GM23338 (cell line): ENCODE measurements at regions not wholly inside any gene's neighbourhood (a gene's known extent, or its start where the extent isn't known, plus 50 kb on each side); places are given as distances from the start of the nearest gene placed in this dataset.

ENCODE experiments used
- CREB1 ChIP-seq: fragments of 250-450 bp; sonication (Bioruptor Pico); IDR thresholded peaks from 2 replicates; pipeline ENCODE4 v1.5.0; 2020; ENCODE audit warnings: low read depth, mild to moderate bottlenecking, moderate library complexity
- CTCF ChIP-seq, 2 experiments: fragments of 200-600 bp in 1 of 2; sonication (generic) in 1 of 2; conservative IDR thresholded peaks; 2 replicates each; pipeline versions ENCODE4 v1.5.1 to v1.6.1; 2016 to 2017; ENCODE audit warnings: antibody characterized with exemption in 2 of 2, low read depth in 2 of 2, mild to moderate bottlenecking in 2 of 2, moderate library complexity in 1 of 2
- EZH2 ChIP-seq: fragments of 200-600 bp; sonication (generic); IDR thresholded peaks from one replicate; pipeline ENCODE4 v1.8.0; 2017; ENCODE audit warnings: antibody characterized with exemption, mild to moderate bottlenecking, low read depth; ENCODE audit not compliant: unreplicated experiment
- EZH2phosphoT487 ChIP-seq: fragments of 200-600 bp; sonication (generic); IDR thresholded peaks from one replicate; pipeline ENCODE4 v1.8.1; 2018; ENCODE audit warnings: antibody characterized with exemption; ENCODE audit not compliant: unreplicated experiment
- JUNB ChIP-seq: IDR thresholded peaks from one replicate; pipeline ENCODE4 v1.6.1; 2016; ENCODE audit warnings: antibody characterized with exemption; ENCODE audit not compliant: unreplicated experiment
- NANOG ChIP-seq: IDR thresholded peaks from 2 replicates; pipeline ENCODE4 v1.6.1; 2016; ENCODE audit warnings: antibody characterized with exemption, borderline replicate concordance
- POLR2AphosphoS5 ChIP-seq: IDR thresholded peaks from 2 replicates; pipeline ENCODE4 v1.6.1; 2016; ENCODE audit warnings: antibody characterized with exemption, low read depth
- STAT1 ChIP-seq: IDR thresholded peaks from one replicate; pipeline ENCODE4 v1.6.1; 2016; ENCODE audit warnings: antibody characterized with exemption; ENCODE audit not compliant: unreplicated experiment
- ZNF331 ChIP-seq: fragments of 250-450 bp; sonication (Bioruptor Pico); IDR thresholded peaks from 2 replicates; pipeline ENCODE4 v1.5.0; 2020; ENCODE audit warnings: low read depth, mild to moderate bottlenecking, moderate library complexity
- TF ChIP-seq, protein P1 (sequence below): IDR thresholded peaks from one replicate; pipeline ENCODE4 v1.6.1; 2018; ENCODE audit warnings: antibody characterized with exemption; ENCODE audit not compliant: unreplicated experiment
- TF ChIP-seq, protein P2 (sequence below): IDR thresholded peaks from 2 replicates; pipeline ENCODE4 v1.6.1; 2016; ENCODE audit warnings: antibody characterized with exemption

- TF ChIP-seq CTCF (conservative IDR thresholded peaks at IDR 0.05; ENCODE audit: low read depth in 2 of 2): no peak
- no peak for TF ChIP-seq EZH2
- TF ChIP-seq, protein P1, sequence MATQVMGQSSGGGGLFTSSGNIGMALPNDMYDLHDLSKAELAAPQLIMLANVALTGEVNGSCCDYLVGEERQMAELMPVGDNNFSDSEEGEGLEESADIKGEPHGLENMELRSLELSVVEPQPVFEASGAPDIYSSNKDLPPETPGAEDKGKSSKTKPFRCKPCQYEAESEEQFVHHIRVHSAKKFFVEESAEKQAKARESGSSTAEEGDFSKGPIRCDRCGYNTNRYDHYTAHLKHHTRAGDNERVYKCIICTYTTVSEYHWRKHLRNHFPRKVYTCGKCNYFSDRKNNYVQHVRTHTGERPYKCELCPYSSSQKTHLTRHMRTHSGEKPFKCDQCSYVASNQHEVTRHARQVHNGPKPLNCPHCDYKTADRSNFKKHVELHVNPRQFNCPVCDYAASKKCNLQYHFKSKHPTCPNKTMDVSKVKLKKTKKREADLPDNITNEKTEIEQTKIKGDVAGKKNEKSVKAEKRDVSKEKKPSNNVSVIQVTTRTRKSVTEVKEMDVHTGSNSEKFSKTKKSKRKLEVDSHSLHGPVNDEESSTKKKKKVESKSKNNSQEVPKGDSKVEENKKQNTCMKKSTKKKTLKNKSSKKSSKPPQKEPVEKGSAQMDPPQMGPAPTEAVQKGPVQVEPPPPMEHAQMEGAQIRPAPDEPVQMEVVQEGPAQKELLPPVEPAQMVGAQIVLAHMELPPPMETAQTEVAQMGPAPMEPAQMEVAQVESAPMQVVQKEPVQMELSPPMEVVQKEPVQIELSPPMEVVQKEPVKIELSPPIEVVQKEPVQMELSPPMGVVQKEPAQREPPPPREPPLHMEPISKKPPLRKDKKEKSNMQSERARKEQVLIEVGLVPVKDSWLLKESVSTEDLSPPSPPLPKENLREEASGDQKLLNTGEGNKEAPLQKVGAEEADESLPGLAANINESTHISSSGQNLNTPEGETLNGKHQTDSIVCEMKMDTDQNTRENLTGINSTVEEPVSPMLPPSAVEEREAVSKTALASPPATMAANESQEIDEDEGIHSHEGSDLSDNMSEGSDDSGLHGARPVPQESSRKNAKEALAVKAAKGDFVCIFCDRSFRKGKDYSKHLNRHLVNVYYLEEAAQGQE: no peak
- TF ChIP-seq JUNB: no peak
- no peak for TF ChIP-seq POLR2AphosphoS5
- TF ChIP-seq CREB1 (CRISPR knock-in tag): no peak
- TF ChIP-seq EZH2phosphoT487: no peak
- TF ChIP-seq STAT1: no peak
- no peak for TF ChIP-seq ZNF331 (CRISPR knock-in tag)
- no peak for TF ChIP-seq NANOG
- TF ChIP-seq, protein P2, sequence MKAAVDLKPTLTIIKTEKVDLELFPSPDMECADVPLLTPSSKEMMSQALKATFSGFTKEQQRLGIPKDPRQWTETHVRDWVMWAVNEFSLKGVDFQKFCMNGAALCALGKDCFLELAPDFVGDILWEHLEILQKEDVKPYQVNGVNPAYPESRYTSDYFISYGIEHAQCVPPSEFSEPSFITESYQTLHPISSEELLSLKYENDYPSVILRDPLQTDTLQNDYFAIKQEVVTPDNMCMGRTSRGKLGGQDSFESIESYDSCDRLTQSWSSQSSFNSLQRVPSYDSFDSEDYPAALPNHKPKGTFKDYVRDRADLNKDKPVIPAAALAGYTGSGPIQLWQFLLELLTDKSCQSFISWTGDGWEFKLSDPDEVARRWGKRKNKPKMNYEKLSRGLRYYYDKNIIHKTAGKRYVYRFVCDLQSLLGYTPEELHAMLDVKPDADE: no peak
Observed at GRCh38 chr4:24303926-24304325, 280.4 kb downstream of the DHX15 start.
